Dedifferentiated amniotic fluid mesenchymal stem cell (primary cell): ENCODE measurements at regions not wholly inside any gene's neighbourhood (a gene's known extent, or its start where the extent isn't known, plus 50 kb on each side); places are given as distances from the start of the nearest gene placed in this dataset.

Source experiments
- DNase-seq: peaks from one replicate; pipeline ENCODE4 v3.0.0-alpha.2; 2016; ENCODE audit errors: extremely low spot score

DNA sequence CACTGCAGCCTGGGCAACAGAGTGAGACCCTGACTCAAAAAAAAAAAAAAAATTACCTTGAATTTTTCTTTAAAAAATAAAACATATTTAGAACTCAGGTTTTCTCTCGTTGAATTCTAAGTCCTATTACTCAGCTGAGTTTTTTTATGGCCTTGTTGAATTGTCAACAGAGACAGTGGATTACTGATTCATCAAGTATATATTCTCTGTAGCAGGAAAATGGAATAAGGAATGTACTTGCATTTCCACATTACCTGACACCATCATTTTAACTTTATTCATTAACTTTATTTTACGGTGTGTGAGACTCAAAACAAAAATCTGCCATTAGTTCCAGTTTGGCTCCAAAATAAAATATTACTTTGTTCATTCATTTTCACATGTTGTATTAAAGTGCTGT is 53.8 kb upstream of the APP start:
- DNase-seq, result no peak
